ENCODE measurements at regions not wholly inside any gene's neighbourhood (a gene's known extent, or its start where the extent isn't known, plus 50 kb on each side); places are given as distances from the start of the nearest gene placed in this dataset.
"Not testable (repeated sequence)": the region's sequence is repeated elsewhere in the genome, so short reads cannot be mapped to it uniquely, and the experiment has no call there.

DNA sequence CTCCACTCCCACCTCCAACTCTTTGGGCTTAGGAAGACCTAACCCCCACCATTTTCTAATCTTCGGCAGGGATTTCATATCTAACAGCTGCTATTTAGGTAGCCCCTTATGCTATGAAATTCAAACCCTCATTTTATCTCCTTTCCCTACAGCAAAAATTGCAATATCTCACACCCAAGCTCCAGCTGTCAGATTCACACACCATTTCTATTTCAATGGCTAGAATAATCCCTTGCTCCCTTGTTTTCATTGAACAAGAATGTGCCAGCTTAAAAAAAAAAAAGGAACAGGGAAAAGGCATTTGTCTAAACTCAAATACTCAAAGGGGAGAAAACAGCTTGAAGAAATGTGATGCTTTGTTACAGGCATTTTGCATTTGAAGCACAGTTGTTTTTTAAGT lies 850.6 kb upstream of the ACVR2A start:
- no peak for DNase-seq

DNA sequence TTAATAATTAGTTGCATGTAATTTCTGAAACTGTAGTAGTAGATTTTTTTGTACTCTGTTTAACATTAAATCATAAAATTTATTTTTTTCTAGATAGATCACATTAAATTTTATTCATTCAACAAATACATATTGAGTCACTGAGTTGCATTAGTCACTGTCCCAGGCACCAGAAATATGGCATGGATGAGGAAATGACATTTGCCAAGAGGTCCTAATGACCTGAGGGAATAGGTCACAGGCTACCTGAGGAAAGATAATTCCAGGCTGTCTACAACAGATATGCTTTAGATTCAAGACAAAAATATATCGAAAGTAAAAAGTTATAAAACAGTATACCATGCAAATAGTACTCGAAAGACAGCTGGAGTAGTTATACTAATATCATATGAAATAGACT lies 852.4 kb upstream of the ACVR2A start:
- no peak for DNase-seq

DNA sequence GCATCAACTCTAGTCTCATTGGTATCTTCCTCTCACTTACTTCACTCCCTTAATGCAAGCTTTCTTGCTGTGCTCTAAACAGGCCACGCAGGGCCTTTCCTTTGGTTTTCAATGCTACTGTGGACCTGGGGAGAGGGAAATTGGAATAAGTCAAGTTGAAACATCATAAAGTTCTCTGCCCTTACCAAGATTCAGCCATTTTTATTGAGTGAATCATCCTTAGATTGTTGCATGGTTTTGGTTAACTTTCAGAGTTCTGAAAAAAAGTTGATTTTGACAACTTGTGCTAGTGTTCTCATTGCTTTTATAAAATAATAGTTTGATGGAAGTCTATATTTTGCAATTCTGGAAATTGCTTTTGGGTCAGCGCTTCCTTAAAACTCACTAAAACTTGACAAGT lies 852.8 kb upstream of the ACVR2A start:
- DNase-seq = no peak

DNA sequence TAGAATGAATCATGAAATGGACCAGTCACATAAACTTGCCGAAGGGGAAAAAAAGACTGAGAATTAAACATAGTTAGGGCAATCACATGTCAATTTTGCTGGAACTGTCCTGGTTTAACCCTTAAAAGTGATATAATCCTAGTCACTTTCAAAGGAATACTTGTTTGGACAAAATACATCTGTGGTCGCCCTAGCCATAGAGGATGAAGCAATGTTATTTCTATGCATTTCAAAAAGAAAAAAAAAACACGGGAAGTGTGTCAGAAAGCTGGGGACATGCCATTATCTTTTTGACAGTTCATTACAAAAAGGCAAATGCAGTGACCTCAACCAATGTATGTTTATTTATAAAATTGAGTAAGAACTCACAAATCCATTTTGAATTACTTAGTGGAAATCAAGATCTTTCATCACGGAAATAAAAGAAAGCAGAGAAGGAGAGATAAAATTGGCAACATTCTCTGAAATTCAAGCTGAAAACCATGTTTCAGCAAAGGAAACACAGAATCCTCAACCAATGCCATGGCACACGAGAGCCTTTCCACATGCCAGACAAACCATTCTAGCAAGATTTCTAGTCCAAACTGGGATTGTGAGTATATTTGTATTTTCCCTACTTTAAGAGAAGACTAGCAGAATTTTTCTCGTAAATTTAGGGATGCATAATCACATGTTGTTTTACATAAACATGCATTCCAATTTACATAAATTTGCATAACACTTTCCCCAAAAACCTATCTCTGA lies 854.3 kb upstream of the ACVR2A start:
- DNase-seq = no peak

DNA sequence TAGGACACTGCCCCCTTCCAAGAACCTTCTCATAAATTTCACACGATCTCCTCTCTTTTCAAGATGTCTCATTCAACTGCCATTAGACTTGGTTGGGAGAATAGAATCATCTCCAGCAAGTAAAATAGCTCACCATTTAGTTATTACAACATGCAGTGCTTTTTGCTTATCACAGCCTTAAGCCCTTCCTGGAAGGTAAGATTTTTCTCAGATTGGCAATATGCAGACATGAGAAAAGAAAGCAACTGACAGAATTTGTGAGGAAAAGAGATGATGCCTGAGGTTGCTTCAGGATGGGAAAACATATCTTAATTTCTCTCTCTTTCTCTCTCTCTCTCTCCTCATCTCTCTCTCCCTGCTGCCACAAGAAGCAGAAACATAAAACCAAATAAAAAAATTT lies 855.1 kb upstream of the ACVR2A start:
- no peak for DNase-seq

DNA sequence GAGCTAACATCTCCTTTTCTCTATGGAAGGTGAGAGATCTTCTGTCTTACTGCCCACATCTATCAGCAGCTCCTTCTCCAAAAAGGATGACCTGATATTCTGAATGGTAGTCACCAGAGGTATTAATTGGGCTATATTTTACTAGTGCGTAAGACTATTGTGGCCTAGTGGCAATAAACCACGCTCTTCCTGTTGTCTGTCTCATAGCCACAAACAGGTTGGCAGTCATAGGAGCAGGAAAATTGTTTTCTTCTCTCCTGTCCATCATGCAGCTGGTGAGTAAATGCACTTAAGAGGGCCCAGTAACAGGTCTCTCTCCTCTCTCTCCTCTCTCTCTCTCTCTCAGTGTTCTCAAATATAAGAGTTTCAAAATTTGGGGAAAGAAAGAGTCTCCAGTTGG lies 856.8 kb upstream of the ACVR2A start:
- no peak for DNase-seq

DNA sequence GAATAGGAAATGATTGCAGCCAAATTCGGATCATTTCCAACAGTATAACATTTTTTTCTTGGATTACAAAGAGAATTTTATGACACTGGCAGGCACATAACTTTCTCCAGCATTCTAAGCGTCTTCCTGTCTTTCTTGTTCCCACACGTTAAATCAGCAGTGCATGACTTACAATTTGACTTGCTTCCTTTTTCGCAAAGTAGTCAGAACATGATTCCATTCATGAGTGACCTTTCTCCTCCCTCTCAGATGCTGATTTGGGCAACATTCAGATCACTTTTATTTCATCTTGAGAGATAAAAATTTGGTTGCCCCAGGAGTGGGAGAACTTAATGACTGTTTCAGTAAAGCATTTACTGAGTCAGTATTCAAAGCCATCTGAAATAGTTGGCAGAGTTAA lies 858.7 kb upstream of the ACVR2A start:
- DNase-seq = no peak

DNA sequence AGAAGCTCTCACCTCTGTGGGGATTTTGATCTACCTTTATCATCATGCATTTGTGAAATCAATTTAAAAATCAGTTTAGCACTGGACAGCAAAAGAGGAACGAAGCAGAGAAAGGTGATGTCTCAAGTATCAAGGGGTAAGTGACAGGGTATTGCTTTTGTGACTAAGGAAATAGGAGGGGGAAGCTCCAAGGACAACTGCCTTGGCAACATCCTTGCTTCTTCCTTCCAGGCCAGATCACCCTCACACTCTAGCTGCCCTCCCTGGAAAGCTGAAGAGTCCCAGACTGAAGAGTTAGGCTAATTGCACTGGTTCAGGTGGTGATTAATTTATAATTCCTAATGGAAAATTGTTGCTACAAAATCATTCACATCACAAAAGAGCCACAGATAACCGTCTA lies 859.1 kb upstream of the ACVR2A start:
- DNase-seq = no peak

DNA sequence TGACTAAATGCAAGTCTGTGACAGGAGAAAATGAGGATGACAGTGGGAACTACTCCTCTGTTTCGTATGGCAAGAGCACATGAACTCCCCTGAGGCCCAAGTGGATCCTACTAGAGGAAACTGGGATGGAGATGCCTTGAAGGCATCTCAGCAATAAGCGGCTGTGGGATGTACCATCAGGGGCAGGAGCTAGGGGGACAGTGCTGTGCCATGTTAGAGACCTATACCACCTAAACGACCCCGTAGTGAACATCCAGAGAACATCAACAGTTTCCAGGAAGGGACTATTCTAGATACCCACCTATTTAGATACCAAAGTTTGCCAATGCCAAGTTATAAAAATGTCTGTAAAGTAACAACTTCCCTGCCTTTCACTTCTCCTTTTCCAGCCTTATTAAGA lies 860.8 kb upstream of the ACVR2A start:
- DNase-seq = no peak

DNA sequence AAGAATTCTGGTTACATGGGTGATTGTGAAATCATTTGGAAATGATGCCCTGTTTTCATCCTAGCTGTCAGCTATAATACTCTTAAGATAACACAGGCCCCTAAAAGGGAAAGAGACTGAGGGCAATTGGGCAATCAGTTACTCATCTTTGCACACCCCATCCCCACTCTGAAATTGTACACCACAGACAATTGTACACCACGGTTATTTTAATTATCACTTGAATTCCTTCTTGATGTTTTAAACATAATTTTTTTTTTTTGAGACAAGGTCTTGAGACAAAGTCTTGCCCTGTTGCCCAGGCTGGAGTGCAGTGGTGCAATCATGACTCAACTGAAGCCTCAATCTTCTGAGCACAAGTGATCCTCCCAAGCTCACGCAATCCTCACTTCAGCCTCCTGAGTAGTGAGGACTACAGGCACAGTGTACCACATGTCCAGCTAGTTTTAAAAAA lies 862.4 kb upstream of the ACVR2A start:
- peak; percentile 29 for DNase-seq

DNA sequence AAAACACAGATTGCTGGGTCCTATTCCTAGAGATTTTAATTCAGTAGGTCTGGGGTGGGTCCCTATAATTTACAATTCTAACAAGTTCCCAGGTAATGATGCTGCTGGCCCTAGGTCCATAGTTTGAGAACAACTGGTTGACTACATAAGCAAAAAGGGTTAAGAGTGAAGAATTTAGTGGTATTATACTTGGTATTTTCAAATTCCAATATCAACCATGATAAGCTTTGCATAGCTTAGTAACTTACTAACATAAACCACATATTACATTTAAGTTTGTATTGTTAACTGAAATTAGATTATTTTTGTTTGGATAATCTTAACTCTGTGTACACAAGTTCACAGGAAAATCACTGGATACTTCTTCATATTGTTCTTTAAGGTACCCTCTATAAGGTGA lies 862.9 kb upstream of the ACVR2A start:
- no peak for DNase-seq

DNA sequence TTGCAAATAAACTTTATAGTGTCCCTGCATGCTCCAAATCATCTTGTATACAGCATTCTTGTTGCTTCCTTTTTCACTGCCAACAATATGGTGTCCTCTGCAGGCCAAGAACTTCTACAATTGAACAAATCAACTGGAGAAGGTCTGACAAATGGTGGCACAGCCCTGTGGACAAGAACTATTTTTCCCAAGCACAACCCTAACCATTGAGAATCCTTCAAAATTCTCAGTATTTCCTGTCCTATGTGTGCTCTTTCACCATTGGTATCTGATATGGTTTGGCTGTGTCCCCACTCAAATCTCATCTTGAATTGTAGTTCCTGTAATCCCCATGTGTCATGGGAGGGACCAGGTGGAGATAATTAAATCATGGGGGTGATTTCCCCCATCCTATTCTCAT lies 865.1 kb upstream of the ACVR2A start:
- no peak for DNase-seq

DNA sequence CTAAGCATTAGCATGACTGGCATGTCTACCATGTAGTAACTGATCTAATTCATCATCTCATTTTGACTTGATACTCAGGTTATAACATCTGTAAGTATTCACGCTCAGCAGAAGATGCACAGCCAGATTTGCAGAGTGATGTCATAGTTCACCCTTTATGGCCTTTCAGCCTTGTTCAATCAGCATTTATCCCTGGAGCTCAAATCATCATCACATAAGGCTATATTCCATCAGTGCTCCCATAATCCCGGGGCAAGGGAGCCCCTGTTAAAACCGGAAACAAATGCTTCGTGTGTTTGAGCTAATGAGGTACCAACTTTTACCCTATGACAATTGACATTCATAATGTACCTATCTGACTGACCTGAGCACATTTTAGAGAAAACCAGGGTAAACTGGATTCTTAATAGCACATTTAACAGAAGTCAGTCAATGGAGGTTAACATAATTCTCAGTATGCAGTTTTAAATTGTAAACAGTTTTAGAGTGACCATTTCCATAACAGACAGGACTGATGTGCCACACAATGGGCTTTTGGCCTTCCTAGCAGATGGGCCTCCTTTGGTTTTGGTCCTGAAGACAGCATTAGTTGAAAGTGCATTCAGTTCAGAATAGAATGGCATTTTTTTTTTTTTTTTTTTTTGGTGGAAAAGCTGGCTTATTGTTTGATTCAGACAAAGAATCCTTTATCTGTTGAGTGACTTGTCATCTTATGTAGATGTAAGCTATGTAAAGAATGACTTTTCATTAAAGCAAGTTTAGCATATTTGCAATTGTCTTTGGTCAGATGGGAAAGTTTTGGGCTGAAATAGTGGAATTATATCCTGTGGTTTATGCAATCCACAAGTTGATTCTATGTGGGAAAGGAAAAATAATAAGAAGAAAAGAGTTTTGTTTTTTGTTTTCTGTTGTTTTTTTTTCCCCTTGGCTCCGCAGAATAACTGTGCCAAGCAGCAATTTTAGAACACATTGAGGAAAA lies 866.0 kb upstream of the ACVR2A start:
- no peak for DNase-seq

DNA sequence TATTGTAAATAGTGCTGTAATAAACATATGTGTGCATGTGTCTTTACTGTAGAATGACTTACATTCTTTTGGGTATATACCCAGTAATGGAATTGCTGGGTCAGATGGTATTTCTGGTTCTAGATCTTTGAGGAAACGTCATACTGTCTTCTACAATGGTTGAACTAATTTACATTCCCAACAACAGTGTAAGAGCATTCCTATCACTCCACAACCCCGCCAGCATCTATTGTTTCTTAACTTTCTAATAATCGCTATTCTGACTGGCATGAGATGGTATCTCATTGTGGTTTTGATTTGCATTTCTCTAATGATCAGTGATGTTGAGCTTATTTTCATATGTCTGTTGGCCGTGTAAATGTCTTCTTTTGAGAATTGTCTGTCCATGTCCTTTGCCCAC lies 873.8 kb upstream of the ACVR2A start:
- DNase-seq = not testable (repeated sequence)

DNA sequence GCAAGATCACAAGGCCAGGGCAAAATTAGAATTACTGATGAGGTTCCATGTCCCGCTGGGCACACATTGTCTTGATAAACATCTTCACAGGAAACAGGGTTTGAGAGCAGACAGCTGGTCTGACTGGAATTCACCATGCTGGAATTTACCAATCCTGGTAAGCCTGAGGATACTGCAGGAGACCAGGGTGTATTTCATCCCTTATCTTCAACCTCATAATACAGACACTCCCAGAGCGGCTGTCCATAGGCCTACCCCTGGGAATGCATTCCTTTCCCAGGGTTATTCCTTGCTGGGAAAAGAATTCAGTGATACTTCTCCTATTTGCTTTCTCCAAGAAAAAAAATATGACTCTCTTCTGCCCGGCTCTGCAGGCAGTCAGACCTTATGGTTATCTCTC lies 875.1 kb upstream of the ACVR2A start:
- DNase-seq = not testable (repeated sequence)

DNA sequence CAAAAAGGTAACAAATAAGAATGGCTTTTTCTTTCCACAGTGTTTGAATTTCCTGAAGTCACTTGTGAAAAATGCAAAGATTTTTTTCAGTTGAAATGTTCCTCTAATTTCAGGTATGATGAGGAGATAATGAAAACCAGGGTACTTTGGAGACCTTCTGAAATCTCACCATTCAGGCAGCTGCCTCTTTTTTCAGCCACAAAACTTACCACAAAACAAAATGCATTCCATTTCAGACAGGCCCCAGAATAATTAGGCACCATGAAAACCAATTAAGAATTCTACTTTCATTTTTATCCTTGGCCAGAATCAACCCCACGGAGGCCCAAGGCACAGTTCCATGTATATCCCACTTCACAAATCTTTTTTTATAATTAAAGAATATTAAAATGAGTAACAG lies 880.3 kb upstream of the ACVR2A start:
- no peak for DNase-seq

DNA sequence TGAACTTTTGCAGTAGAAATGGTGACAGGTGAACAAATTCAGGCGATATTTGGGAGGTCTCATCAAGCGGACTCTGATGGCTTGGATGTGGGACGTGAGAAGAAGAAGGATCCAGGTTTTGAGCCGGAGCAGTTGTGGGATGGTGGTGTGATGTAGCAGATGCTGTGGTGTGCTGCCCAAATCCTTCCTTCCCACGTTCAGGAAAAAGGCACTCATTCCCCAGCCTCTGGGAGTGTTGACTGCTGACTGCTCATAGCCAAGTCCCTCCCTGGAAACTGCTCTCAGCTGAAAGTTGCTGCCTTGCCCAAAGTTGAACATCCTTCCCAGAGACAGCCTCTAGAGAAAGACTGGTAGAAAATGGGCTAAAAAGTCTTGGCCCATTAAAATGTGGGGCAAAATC lies 890.3 kb upstream of the ACVR2A start:
- DNase-seq = no peak

DNA sequence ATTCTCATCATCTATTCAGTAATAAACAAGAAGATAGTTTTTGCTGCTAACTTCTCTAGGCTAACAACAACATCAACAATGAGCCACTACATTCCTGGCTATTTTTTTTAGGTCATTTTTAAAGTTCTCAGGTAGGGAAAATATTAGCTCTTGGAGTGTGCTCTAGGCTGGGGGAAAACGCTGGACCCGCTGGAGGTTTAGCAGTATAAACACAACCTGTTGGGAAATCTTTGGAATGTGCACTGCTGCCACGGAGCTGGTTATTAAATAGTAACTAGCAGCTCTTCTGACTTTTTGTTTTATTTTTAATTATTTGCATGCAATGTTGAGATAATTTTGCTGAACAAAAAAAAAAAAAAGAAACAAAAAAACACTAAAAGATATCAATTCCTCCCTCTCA lies 892.1 kb upstream of the ACVR2A start:
- no peak for DNase-seq

DNA sequence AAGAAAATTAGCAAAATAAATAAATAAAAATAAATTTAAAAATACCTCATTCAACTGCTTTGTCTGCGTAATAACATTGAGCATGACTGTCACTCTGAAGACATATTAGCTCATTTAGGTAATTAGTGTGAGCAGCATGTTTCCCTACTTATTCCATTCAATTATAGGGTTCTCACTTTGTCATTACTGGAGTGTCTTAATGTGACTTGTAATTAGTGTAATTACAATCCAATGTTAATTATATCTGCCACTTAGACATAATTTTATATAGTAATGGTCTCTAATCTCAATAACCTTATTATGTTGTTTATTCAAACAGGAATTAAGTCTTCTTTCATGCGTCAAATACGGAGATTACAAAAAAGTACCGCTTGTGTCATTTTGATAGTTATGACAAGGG lies 893.9 kb upstream of the ACVR2A start:
- DNase-seq = no peak

DNA sequence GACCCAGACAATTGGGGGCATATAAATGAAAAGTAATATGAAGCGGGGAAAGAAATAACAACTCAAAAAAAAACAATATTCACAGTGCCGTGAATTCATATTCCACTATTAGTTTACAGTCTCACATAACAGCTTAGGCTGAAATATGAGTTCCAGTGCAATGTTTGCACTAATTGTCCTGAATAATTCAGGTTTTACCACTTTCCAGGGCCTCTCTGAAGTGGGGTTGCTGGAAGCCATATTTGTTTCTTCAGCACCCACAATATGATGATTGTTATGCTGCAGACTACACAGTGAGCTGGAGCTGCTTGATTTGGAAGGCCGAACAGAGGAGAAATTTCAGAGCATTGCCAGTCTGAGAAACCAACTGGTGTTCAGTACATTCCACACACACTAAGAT lies 894.5 kb upstream of the ACVR2A start:
- DNase-seq = no peak

DNA sequence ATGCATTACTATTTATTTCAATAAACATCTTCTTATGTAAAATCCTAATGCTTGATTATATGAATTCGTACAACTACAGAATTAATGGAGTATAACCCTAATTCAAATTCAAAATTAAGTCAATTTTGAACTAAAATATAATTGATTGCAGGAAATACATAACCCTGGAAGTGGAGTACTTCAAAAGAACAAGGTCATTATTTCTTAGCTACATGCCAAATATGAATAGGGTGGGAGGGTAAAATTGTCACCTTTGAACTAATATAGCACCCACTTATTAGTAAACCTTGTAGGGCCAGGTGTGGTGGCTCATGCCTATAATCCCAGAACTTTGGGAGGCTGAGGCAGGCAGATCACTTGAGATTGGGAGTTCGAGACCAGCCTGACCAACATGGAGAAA lies 895.4 kb upstream of the ACVR2A start:
- DNase-seq = no peak

DNA sequence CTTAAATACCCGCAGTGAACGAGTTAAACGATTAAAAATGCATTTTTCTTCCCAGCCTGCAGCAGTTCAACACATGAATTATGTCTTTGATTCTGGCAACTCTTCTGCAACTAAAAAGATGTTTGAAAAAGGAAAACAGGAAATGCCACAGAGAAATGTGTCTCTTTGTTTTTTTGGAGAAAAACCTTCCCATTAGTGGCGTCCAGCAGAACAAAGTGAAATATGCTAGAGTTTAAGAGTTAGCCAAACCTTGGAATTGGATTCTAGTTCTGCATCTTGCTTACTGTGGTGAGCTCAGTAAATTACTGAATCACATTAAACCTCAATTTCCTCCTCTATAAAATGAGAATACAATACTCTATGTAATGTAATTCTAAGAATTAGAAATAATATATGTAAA lies 900.2 kb upstream of the ACVR2A start:
- no peak for DNase-seq

DNA sequence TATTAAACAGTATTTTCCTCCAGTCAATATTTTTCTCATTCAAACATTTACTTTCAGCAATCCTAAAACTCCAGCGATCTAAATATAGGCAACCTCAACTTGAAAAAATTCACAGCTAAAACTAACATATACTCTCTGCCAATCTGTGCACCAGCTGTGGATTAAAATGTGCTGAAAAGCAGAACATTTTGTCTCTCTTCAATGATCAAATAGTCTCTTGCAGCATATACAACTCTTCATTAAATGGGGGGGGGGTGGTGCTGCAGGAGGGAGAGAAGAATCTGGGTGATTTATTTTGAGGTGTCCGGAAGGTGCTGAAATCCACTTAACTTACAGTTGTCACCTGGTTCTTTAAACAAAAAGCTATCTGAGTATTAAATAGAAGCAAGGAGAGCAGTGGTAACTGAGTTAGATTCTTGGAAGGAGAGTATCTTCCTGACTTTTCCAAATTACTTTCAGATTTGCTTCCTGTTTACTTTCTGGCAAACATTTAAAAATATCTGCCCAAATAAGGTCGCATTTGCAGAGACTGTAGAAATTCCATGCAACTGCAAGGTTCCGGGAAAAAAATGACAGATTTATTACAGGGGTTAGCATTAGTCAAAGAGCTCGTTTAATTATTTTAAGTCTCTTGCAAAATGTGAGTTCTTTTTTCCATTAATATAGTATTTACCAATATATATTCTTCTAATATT lies 904.7 kb upstream of the ACVR2A start:
- no peak for DNase-seq

DNA sequence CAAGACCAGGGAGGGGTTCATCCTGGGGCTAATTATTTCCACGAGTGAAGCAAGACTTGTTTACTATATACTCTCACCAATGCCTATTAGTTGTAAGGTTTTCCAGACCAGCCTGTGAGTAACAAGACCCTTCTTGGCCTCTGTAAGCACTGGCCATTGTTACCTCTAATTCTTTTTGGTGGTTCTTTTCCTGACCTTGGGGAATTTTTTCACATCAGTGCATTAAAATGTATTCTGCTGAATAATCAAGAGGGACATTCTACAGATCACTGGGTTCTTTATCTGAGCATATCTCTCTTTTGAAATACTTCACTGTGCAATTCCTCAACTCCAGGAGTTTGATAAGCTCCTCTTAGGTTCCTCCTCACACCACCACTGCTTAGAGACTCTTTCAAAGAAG lies 909.9 kb upstream of the ACVR2A start:
- no peak for DNase-seq

All from EL (cell line).